Posterior vena cava (tissue), 2 donors: ENCODE measurements at regions not wholly inside any gene's neighbourhood (a gene's known extent, or its start where the extent isn't known, plus 50 kb on each side); places are given as distances from the start of the nearest gene placed in this dataset.
"Not testable (repeated sequence)": the region's sequence is repeated elsewhere in the genome, so short reads cannot be mapped to it uniquely, and the experiment has no call there.

ENCODE experiments used
- DNase-seq: peaks from one replicate; pipeline ENCODE4 v3.0.0-alpha.2; 2020; ENCODE audit warnings: low spot score
- intact Hi-C, 2 donors: fragments of 100-400 bp; cut with DNase I; formaldehyde crosslinking; loops; one replicate each; pipeline versions ENCODE4 v1.14.1 to v1.14.2; 2022 to 2023
- donor health status: DM: yes; HTN: yes; CAD: no.
- donor health status: DM: yes; HTN: yes; CAD: no.

- intact Hi-C loops, result no loop called here
- DNase-seq, result no peak
These were observed 401.7 kb upstream of the CDIN1 start for GRCh38 chr15:36177590-36178302.

DNA sequence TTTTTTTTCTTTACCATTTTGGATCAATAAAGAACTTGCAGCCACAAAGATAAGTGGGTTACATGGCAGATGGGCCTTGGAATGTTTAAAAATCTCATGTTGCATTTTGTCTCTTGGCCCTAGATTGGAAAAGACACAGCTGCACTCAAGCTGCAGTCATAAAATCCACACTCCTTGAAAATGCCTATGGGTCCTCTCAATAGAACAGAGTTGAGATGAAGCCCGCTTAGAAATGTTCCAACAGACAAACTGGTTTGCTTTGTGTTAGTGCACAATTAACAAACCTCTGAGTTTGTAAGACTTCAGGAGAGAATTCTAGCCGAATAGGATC is 401.2 kb upstream of the CDIN1 start:
- DNase-seq, result no peak
- intact Hi-C loops, result no loop called here

GRCh38 chr15:36183201-36183600 is 396.2 kb upstream of the CDIN1 start:
- DNase-seq, result no peak
- intact Hi-C loops, result no loop called here

DNA sequence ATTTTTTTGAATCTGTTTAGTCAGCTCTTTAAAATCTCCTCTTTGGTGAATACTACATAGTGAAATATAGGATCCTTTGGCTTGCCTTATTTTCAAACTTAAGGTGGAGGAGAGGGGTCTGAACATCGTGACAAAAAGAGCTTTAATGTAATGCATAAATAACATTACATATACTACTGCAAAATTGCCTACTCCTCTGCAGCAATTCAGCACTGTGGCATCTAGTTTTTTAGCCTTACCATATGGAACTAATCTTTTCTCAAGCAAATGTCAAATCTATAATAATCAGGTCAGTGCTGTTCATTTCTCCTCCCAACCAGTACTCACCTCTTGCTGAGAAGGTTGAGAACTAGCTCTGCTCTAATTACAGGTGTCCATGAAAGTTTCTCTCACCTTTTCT is 394.0 kb upstream of the CDIN1 start:
- no peak for DNase-seq
- intact Hi-C loops, result no loop called here

DNA sequence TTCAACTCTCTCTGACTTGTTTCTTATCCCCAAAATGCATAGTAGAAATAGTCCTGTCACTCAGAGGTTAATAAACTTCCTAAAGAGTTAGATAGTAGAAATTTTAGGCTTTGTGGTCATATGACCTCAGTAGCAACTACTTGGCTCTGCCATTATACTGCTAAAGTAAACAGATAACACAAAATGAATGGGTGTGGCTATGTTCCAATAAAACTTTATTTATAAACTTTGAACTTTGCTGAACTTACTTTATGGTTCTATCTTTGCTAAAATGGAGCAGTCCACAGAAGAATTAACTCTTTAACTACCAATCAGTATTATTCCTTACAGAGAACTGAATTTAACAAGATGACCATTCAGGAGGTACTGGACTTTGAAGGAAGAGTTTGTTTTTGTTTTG is 393.6 kb upstream of the CDIN1 start:
- intact Hi-C loops, result no loop called here
- DNase-seq, result no peak

DNA sequence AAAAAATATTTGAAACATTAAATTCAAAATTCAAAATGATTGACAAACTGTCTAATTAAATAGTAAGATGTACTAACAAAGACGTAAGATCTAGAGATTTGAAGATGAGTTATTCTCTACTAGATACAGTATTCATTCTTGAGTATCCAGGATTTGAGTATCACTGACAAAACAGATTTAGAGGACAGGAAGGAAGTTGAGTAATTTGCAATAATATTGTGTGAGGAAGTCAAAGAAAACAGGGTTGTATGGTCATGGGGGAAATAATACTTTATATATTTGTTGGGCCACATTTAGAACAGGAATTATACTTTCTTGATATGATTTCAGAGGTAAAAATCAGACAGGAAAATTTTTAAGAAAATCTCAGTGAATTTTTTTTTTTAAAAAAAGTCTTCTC is 393.1 kb upstream of the CDIN1 start:
- DNase-seq, result no peak
- intact Hi-C loops, result no loop called here

DNA sequence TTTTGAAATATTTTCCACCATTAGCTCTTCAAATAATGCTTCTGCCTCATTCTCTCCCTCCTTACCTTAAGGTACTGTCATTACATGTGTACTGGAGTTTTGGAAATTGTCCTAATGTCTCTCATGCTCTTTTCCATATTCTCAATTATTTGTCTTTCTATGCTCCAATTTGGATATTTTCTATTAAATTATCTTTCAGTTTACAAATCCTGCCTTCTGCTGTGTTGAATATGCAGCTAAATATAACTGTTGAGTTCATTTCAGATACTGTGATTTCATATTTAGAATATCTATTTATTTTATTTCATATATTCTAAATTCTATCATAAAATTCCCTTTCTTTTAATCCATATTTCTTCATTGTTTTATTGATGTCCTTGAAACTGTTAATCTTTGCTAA is 388.0 kb upstream of the CDIN1 start:
- DNase-seq, result no peak
- intact Hi-C loops, result no loop called here

DNA sequence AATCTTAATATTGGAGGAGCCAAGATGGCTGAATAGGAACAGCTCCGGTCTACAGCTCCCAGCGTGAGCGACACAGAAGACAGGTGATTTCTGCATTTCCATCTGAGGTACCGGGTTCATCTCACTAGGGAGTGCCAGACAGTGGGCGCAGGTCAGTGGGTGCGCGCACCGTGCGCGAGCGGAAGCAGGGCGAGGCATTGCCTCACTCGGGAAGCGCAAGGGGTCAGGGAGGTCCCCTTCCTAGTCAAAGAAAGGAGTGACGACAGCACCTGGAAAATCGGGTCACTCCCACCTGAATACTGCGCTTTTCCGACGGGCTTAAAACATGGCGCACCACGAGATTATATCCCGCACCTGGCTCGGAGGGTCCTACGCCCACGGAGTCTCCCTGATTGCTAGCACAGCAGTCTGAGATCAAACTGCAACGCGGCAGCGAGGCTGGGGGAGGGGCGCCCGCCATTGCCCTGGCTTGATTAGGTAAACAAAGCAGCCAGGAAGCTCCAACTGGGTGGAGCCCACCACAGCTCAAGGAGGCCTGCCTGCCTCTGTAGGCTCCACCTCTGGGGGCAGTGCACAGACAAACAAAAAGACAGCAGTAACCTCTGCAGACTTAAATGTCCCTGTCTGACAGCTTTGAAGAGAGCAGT is 383.9 kb upstream of the CDIN1 start:
- not testable (repeated sequence) for DNase-seq

DNA sequence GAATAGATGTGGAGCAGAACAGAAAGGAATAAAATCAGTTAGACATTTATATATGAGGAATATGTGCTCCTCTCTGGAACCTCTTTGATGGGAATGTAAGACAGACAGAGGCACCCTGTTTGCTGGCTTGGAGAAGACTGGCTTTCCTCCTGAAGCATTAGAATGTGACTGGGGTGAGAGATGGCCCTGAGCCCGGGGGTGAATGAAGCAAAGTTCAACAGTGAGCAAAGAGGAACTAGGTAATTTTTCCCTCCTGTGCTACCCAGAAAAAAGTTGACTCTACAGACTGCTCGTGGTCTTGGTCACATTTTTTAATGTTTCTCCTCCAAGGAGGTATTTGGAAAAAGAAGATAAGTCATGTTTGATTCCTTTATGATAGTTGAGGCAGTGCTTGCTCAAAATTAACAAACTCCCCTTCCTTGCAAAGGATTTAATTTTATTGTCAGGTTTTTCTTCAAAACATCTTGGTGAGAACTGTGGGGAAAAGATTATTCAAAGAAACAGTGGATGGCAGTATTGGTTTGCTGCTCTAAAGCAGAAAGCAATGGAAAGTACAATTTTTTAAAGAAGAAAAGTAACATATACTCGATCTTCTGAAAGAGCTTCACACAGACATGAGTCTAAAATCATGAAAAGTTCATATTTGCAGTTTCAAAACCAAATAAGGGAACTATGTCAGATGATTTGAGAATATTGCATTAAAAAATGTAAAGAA is 370.4 kb upstream of the CDIN1 start:
- DNase-seq, result no peak
- intact Hi-C loops, result no loop called here

More for the DNA sequence above, 383.9 kb upstream of the CDIN1 start:
- intact Hi-C loops, result not testable (repeated sequence)

GRCh38 chr15:36210426-36210825 is 369.0 kb upstream of the CDIN1 start:
- no peak for DNase-seq
- intact Hi-C loops, result no loop called here

DNA sequence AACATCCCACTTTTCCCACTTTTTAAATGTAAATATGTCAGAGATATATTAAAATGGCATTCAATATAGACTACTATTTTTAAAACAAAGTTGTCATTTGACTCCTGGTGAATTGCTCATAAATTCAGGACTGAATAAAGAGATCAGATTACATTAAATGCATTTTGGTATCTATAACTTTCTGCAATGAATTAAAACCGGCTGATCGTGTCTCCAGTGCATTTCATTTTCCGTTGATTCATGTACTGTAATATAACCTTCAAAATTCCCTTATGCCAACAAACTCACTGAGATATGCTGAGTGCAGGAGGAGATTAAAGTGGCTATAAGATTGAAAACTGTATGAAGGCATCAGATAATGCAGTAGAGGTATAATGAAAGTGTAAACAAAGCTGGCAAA is 361.1 kb upstream of the CDIN1 start:
- intact Hi-C loops, result no loop called here

DNA sequence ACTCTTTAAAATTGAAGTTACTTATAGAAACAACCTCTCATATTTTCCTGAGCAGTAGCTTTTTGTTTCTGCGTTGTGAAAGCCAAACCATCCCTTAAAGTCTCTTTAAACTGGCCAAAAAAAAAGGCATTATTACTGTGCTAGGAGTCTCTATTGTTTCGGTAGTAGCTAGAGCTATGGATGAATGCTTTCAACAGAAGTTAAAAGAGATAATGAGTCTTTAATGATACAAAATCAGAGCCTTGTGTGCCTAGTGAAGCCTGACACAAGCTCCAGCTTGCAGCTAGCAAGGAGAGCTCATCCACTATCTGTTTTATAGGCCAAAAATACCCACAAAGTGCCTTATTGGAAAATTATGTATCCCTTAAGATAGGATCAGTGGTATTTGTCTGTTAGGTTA is 360.4 kb upstream of the CDIN1 start:
- no peak for DNase-seq
- intact Hi-C loops, result no loop called here

More for the DNA sequence above, 361.1 kb upstream of the CDIN1 start:
- no peak for DNase-seq

DNA sequence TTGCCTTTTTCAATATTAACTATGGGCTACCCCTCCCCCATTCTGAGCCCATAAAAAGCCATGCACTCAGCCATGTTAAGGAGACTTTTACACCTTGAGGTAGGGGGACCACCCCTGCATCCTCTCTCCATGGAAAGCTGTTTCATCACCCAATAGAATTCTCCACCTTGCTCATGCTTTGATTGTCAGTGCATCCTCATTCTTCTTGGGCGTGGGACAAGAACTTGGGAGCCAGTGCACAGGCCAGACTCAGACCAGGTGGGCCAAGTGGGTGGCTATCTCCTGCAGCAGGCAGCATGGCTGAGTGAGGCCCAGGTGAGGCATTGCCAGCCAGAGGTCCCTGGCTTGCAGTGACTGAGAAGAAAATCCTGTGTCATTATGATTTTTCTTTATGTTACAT is 357.4 kb upstream of the CDIN1 start:
- intact Hi-C loops, result no loop called here
- no peak for DNase-seq

DNA sequence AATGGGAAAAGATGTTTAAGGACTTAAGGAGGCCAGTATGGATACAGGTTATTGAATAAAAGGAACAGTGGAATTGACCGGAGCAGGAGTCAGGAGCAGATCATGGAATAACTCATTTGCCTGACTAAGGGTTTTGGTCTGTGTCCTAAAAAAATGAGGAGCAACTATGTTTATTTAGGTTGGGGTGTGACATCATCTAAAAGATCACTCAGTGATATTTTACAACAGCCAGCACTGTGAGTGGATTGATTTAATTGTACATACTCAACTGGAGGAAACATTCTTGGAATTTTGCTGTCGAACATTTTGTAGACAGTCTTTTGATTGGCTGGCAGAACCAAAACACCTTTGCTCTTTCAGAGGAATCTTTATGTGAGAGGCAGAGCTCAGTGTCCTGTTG is 348.6 kb upstream of the CDIN1 start:
- no peak for DNase-seq
- intact Hi-C loops, result no loop called here

DNA sequence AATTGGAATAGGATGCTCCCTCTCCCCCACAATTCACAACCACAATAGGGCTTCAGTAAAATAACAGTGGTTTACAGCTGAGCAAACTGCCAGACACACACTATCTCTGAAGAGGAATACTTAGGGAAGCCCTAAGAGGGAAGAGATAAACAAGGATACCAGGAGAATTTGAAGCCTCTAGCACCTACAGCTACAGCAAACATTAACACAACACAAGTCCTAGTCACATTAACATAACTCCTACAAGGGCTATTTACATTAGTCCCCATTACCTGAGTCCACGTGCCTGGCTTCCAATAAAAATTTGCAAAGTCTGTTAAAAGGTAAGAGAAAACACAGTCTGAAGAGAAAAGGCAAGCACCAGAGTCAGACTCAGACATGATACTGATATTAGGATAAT is 346.9 kb upstream of the CDIN1 start:
- DNase-seq, result no peak
- intact Hi-C loops, result no loop called here

DNA sequence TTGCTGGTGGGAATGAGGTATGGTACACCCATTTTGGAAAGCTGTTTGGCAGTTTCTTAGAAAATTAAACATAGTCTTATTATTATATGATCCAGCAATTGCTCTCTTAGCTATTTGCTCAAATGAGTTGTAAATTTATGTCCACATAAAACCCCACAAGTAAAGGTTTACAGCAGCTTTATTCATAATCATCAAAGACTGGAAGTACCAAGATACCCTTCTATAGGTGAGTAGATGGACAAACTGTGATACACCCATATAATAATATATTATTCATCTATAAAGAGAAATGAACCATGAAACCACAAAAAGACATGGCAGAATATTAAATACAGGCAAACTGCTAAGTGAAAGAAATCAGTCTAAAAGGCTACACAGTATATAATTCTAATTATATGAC is 344.7 kb upstream of the CDIN1 start:
- intact Hi-C loops, result no loop called here
- DNase-seq, result no peak

DNA sequence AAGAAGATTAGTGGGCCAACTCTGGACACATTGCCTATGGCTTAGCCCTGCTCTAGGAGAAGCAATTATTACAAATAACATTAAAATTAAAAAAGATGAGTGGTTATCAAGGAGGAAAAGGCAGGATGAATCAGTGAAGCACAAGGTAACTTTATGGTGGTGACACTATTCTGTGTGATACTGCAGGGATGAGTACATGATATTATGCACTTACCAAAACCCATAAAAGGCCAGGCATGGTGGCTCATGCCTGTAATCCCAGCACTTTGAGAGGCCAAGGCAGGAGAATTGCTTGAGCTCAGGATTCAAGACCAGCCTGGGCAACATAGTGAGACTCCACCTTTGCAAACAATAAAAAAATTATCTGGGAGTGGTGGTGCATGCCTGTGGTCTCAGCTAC is 344.3 kb upstream of the CDIN1 start:
- intact Hi-C loops, result no loop called here
- DNase-seq, result no peak

DNA sequence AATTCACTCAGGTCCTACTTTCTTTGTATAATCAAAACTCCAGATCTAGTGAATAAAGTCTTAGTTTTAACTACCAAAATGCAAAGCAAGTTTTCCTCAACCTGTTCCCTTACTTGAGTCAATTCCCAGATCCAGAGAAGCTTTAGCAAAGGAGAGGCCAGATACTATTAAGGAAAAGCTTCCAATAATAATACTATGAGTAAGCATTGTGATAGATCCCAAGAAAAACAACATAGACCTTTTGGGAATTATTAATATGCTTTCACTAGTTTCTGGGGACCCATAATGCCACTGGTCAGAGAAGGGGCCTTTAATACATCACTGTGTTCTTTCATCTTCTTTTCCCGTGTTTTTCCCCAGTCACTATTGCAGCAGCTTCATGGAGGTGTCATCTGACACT is 339.9 kb upstream of the CDIN1 start:
- intact Hi-C loops, result no loop called here

GRCh38 chr15:36251450-36251849 is 328.0 kb upstream of the CDIN1 start:
- intact Hi-C loops, result no loop called here
- no peak for DNase-seq

More for the DNA sequence above, 339.9 kb upstream of the CDIN1 start:
- DNase-seq, result no peak

GRCh38 chr15:36252146-36252711 is 327.2 kb upstream of the CDIN1 start:
- no peak for DNase-seq
- intact Hi-C loops, result no loop called here

DNA sequence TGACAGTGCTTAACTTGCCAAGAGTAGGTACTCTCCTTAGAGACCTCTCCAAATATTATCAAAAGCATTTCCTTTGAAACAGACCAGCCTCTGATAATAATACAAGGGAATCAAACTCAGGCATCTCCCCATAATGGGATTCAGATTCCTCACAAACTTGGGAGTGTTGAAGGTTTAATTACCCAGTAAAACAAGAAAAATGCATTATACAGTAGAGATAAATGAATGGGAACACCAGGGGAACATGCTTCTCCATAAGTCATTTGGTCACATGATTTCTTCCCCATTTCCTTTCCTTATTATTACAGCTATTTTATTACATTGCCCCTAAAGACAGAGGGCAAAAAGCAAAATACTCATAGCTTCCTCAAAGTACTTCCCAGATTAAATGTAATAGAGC is 325.0 kb upstream of the CDIN1 start:
- DNase-seq, result no peak
- intact Hi-C loops, result no loop called here
